Right lobe of liver (tissue), 4 donors: ENCODE measurements at regions not wholly inside any gene's neighbourhood (a gene's known extent, or its start where the extent isn't known, plus 50 kb on each side); places are given as distances from the start of the nearest gene placed in this dataset.

Experiments used
- POLR2A ChIP-seq: fragments of 450-650 bp; IDR thresholded peaks from one replicate; pipeline ENCODE4 v1.6.1; 2017; ENCODE audit warnings: antibody characterized with exemption, mild to moderate bottlenecking
- TF ChIP-seq, protein P1 (sequence below), 4 donors: fragments of 200-600 bp in 3 of 4; fragments of 450-650 bp in 1 of 4; IDR thresholded peaks; one replicate each; pipeline versions ENCODE4 v1.5.1 to v1.8.0; 2016 to 2022; ENCODE audit warnings: antibody characterized with exemption in 4 of 4, mild to moderate bottlenecking in 2 of 4
- donor health status: DM: no; HTN: no; CAD: no.
- donor health status: DM: no; HTN: no; CAD: no.
- donor health status: DM: no; HTN: yes; CAD: no.

DNA sequence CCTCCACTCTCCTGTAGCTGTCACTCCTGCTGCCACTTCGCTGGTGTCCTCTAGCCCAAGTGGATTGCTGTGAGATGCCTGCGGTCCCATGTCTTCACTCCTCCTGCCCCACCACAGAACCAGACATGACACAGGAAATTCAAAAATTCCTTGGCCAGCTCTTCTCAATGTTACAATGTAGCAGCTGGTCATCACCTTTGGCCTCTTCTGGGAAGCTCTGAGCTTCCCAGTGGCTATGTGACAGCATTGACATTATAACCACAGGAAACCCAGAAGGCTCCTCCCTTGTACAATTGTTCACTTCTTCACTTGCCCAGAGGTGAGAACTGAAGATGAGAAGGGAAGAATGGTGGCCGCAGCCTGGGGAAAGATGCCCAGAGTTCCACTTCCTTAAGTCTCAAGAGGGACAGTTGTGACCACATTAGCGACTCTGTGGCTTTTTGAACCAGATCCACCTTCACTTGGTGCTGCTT lies 76.1 kb upstream of the NAA20 start:
- no peak for TF ChIP-seq POLR2A
- TF ChIP-seq, protein P1, sequence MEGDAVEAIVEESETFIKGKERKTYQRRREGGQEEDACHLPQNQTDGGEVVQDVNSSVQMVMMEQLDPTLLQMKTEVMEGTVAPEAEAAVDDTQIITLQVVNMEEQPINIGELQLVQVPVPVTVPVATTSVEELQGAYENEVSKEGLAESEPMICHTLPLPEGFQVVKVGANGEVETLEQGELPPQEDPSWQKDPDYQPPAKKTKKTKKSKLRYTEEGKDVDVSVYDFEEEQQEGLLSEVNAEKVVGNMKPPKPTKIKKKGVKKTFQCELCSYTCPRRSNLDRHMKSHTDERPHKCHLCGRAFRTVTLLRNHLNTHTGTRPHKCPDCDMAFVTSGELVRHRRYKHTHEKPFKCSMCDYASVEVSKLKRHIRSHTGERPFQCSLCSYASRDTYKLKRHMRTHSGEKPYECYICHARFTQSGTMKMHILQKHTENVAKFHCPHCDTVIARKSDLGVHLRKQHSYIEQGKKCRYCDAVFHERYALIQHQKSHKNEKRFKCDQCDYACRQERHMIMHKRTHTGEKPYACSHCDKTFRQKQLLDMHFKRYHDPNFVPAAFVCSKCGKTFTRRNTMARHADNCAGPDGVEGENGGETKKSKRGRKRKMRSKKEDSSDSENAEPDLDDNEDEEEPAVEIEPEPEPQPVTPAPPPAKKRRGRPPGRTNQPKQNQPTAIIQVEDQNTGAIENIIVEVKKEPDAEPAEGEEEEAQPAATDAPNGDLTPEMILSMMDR (IDR thresholded peaks at IDR 0.05) = no peak
